Testis (tissue), 2 donors: ENCODE measurements at regions not wholly inside any gene's neighbourhood (a gene's known extent, or its start where the extent isn't known, plus 50 kb on each side); places are given as distances from the start of the nearest gene placed in this dataset.

Experiments used
- DNase-seq: peaks from one replicate; pipeline ENCODE4 v3.0.0-alpha.2; 2019
- H3K27ac ChIP-seq, 2 donors: fragments of 200-600 bp; sonication (generic); one replicate each; pipeline ENCODE4 v1.5.1; 2019
- H3K27me3 ChIP-seq: fragments of 200-600 bp; sonication (generic); one replicate; pipeline ENCODE4 v1.5.1; 2019
- H3K36me3 ChIP-seq: fragments of 200-600 bp; sonication (generic); one replicate; pipeline ENCODE4 v1.5.1; 2017; ENCODE audit warnings: low read depth; ENCODE audit errors: missing control alignments
- H3K4me1 ChIP-seq: fragments of 200-600 bp; sonication (generic); one replicate; pipeline ENCODE4 v1.5.1; 2019
- H3K4me3 ChIP-seq, 2 donors: fragments of 200-600 bp; sonication (generic); one replicate each; pipeline ENCODE4 v1.5.1; 2017 to 2019
- H3K9me3 ChIP-seq: fragments of 200-600 bp; sonication (generic); one replicate; pipeline ENCODE4 v1.5.1; 2017
- POLR2A ChIP-seq: fragments of 450-650 bp; IDR thresholded peaks from one replicate; pipeline ENCODE4 v1.6.1; 2017; ENCODE audit warnings: antibody characterized with exemption, mild to moderate bottlenecking, moderate library complexity
- WGBS, 2 donors: methylation state at CpG; one replicate each; pipeline ENCODE4 v1.1.5; 2018; 5-methylcytosine and 5-hydroxymethylcytosine counted together
- intact Hi-C: fragments of 100-400 bp; cut with DNase I; formaldehyde crosslinking; loops from one replicate; pipeline ENCODE4 v1.15.1; 2023; ENCODE audit warnings: low total_unique reads
- TF ChIP-seq, protein P1 (sequence below), 3 experiments: fragments of 450-650 bp in 2 of 3; fragments of 200-600 bp in 1 of 3; sonication (generic) in 1 of 3; IDR thresholded peaks; one replicate each; pipeline ENCODE4 v1.5.1; 2016 to 2019; ENCODE audit warnings: antibody characterized with exemption in 3 of 3, mild to moderate bottlenecking in 2 of 3, moderate library complexity in 1 of 3

GRCh38 chr20:12069181-12069580, 151.5 kb downstream of the BTBD3 start:
- H3K36me3 ChIP-seq: no peaks in the 10 kb centered on the region
- TF ChIP-seq, protein P1, sequence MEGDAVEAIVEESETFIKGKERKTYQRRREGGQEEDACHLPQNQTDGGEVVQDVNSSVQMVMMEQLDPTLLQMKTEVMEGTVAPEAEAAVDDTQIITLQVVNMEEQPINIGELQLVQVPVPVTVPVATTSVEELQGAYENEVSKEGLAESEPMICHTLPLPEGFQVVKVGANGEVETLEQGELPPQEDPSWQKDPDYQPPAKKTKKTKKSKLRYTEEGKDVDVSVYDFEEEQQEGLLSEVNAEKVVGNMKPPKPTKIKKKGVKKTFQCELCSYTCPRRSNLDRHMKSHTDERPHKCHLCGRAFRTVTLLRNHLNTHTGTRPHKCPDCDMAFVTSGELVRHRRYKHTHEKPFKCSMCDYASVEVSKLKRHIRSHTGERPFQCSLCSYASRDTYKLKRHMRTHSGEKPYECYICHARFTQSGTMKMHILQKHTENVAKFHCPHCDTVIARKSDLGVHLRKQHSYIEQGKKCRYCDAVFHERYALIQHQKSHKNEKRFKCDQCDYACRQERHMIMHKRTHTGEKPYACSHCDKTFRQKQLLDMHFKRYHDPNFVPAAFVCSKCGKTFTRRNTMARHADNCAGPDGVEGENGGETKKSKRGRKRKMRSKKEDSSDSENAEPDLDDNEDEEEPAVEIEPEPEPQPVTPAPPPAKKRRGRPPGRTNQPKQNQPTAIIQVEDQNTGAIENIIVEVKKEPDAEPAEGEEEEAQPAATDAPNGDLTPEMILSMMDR (IDR thresholded peaks at IDR 0.05): no peak
- no peak for TF ChIP-seq POLR2A
- H3K4me3 ChIP-seq: no peak overlapping the region
- intact Hi-C loops: no loop called here
- no peaks in the 10 kb centered on the region for H3K4me1 ChIP-seq
- no peak overlapping the region for H3K27ac ChIP-seq
- H3K27me3 ChIP-seq: no peaks in the 10 kb centered on the region
- 88 to 91% methylated on average over 7 of the region's 7 CpGs for WGBS, 2 donors
- DNase-seq: no peak
- H3K9me3 ChIP-seq: no peaks in the 10 kb centered on the region

DNA sequence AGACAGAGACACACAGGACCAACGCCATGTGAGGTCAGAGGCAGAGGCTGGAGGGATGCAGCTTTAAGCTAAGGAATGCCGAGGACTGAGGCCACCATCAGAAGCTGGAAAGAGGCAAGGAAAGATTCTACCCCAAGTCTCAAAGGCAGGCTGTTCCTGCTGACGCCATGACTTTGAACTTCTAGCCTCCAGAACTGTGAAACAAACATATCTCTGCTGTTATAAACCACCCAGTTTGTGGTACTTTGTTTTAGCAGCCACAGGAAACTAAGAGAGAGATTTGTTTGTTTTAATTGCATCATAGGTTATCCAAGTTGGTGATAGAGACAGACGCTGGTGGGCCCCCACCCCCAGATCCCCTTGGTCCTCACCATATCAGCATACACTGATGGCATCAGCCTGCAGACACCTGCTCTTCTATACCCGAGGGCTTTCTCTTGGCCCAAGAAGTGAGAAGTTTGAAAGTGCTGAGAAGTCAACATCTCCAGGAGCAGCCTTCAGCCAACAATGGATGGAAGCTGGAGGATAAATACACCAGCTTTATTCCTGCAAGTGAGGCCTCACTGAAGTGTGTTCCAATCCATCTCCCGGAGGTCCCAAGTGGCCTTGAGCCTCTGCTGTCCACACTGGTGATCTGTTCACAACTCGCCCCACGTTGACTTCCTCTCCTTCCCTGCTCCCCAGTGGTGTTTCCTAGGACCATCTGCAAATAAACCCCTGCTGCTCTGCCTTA, 154.7 kb downstream of the BTBD3 start:
- intact Hi-C loops: no loop called here
- H3K4me1 ChIP-seq: no peaks in the 10 kb centered on the region
- no peaks in the 10 kb centered on the region for H3K9me3 ChIP-seq
- H3K36me3 ChIP-seq: no peaks in the 10 kb centered on the region
- H3K4me3 ChIP-seq: no peak overlapping the region
- H3K27ac ChIP-seq: no peak overlapping the region
- TF ChIP-seq, protein P1 (IDR thresholded peaks at IDR 0.05): no peak
- TF ChIP-seq POLR2A: no peak
- no peak for DNase-seq
- H3K27me3 ChIP-seq: no peaks in the 10 kb centered on the region
- 83% methylated on average over 8 of the region's 8 CpGs for WGBS, 2 donors

- H3K27me3 ChIP-seq: no peaks in the 10 kb centered on the region
- H3K4me3 ChIP-seq: no peak overlapping the region
- no peaks in the 10 kb centered on the region for H3K36me3 ChIP-seq
- no peaks in the 10 kb centered on the region for H3K9me3 ChIP-seq
- TF ChIP-seq, protein P1 (IDR thresholded peaks at IDR 0.05): no peak
- no peak for TF ChIP-seq POLR2A
- WGBS, 2 donors: 92 to 100% methylated on average over 2 of the region's 2 CpGs
- intact Hi-C loops: no loop called here
- DNase-seq: no peak
- no peaks in the 10 kb centered on the region for H3K4me1 ChIP-seq
- no peak overlapping the region for H3K27ac ChIP-seq
Measured at GRCh38 chr20:12072954-12073264, 155.2 kb downstream of the BTBD3 start.

- no peak for TF ChIP-seq POLR2A
- TF ChIP-seq, protein P1 (IDR thresholded peaks at IDR 0.05): no peak
- no peak overlapping the region for H3K27ac ChIP-seq
- H3K9me3 ChIP-seq: no peaks in the 10 kb centered on the region
- no peaks in the 10 kb centered on the region for H3K4me1 ChIP-seq
- 94 to 96% methylated on average over 3 of the region's 3 CpGs for WGBS, 2 donors
- intact Hi-C loops: no loop called here
- H3K27me3 ChIP-seq: no peaks in the 10 kb centered on the region
- no peak for DNase-seq
- H3K4me3 ChIP-seq: no peak overlapping the region
- H3K36me3 ChIP-seq: no peaks in the 10 kb centered on the region
Measured at GRCh38 chr20:12074111-12074655, 156.5 kb downstream of the BTBD3 start.

DNA sequence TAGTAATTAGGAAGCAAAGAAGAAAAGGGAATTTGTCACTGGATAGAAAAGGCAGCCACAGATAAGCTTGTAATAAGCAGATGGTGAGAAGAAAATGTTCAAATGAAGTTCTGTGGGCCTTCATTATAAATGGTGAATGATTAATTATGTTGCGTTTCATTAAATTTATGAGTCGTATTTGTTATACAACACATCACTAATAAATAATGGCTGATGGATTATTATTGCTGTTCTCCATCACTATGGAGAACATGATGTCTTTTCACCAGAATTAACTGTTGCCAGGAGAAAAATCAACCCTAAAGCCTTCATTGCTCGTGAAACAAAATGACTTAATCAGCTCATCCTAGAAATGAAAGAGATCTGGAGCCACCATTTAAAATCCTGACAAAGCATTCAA, 158.5 kb downstream of the BTBD3 start:
- no peak for DNase-seq
- Histone ChIP-seq H3K27me3 (no peaks in the 10 kb centered on the region), H3K36me3 (no peaks in the 10 kb centered on the region), H3K4me3 (no peak overlapping the region), H3K9me3 (no peaks in the 10 kb centered on the region), H3K27ac (no peak overlapping the region), H3K4me1 (no peaks in the 10 kb centered on the region)
- no peak for TF ChIP-seq POLR2A
- TF ChIP-seq, protein P1 (IDR thresholded peaks at IDR 0.05): no peak
- intact Hi-C loops: no loop called here
- 72 to 76% methylated on average over 3 of the region's 3 CpGs for WGBS, 2 donors
